ENCODE measurements at regions not wholly inside any gene's neighbourhood (a gene's known extent, or its start where the extent isn't known, plus 50 kb on each side); places are given as distances from the start of the nearest gene placed in this dataset.
"Not testable (repeated sequence)": the region's sequence is repeated elsewhere in the genome, so short reads cannot be mapped to it uniquely, and the experiment has no call there.

DNA sequence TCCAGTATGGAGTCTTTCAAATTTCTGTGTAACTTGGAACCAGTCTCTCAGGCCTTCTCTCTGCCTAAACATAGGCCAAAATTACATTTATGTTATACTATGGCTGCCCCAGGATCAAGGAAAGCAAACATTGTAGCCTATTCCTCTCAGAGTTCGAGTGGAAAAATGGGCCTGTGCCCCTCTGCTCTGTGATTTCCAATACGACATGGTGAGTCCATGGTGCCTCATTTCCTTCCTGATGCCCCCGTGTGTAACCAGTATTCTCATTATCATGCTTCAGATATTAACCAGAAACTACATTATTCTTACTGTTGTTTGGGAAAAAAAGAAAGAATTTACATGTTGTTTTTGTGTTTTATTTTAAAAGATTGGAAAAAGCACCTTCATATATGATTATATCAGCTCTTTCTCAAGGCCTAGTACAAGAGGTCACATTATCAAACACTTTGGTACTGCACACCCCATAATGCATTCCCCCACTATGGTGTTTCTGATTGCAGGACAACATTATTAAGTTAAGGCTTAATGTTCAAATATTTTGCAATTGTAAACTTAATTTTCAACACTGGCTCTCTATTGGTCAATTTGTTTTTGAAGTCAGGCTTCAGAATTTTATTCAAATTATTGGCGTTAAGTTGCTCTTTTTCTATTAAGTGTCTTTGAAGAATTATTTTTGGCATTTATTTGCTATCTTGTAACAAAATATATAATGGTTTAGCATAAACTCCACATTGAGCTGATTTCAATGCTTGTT is 151.8 kb upstream of the SLC27A6 start:
- no peak for DNase-seq

DNA sequence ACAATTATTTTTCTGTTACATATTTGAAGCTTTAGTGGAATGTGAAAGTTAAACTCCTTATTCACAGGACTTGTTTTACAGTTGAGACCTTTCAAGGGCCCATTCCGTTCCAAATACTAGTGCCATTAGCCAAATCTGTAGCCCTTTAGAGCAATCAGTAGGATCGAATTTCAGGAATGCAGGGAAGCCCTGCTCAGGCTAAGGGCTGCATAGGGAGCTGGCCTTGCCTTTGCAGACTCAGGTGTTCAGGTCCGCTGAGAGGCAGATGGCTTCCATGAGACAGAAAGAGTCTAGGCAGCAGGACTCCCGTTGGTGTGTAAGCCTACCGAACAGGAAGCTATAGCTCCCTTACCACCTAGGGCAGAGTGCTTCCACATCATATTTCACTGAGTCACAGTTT is 150.1 kb upstream of the SLC27A6 start:
- DNase-seq = no peak

DNA sequence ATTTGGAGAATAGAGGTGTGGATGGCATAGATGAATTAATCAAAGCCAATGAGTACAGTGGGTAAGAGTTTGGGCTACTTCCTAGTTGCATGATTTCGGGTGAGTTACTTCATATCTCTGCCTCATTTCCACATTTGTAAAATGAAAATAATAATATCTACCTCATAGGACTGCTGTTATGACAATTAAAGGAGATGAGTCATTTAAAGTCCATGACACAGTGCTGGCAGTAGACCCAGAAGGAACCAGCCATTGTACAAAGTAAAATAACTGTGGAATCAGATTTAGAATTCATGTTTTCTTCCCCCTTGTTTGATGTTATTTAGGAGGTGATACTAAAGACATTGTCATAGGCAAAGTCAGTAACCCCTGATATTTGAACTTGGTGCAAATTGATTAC is 139.5 kb upstream of the SLC27A6 start:
- DNase-seq = no peak

DNA sequence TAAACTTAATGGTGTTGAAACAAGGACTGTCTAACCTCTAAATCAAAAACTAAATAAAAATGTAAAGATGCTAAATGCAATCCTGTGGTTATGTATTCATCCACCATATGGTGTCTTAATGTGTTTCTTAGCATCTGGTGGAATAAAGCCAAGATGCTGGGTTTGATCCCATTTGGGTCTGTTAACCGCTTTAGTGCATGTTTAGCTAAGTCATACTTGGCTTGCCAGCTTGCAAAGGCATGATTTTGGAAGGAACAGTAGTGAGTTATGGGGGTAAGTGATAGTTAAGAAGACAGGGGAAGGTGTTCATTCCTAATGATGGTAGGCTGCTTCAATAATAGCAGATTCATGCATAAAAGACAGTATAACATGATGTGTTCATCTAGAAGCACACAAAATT is 139.0 kb upstream of the SLC27A6 start:
- DNase-seq = no peak

DNA sequence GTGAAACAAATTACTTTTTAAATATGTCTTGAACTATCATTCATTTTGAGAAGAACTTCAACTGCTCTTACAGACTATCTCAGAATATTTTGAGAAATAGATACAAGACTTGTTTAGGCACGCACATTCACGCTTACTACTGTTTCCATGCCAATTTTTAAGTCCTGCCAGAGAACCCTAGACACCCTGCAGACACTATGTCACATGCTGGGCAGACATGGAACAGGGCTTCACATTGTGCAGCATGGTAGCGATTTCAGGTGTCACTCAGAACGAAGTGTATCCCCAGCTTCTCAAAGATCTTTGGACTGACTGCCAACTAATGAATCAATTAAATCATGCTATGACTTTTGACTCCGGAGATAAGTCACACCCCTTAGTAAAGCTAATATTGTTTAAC is 128.7 kb upstream of the SLC27A6 start:
- DNase-seq = no peak

DNA sequence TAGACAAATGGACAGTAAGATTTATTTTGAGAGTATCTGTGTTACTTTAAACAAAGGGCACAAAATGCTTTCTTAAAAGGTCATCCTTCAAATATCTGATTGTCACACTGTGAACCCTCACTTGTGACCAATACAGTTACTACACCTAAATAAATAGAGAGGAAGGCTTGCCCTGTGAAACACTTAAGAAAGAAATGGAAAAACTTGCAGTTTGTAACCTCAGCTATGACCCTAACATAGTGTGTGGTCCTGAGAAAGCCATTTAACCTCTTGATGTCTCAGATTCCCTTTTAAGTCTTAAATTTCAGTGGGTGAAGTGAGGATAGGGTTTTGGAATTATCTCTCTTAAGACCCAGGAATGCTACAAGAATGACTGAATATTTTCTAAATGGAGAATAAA is 126.7 kb upstream of the SLC27A6 start:
- DNase-seq = no peak

DNA sequence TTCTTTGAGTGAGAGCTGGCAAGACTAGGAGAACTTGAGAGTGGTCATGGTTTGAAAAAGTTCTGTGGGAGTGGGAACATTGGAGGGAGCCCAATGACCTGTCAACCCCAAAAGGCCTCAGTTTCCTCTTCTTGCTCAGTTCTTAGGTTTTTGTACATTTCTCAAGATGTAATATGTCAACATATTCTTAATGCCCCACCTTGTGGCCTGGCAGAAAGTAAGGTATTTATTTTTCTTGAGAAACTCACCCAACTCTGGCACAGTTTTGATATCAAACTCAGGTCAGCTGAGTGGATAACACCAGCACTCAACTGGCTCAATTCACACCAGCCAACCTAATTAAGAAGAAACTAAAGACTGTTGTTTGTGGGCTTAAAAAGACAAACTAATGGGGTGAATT is 123.0 kb upstream of the SLC27A6 start:
- DNase-seq = no peak

DNA sequence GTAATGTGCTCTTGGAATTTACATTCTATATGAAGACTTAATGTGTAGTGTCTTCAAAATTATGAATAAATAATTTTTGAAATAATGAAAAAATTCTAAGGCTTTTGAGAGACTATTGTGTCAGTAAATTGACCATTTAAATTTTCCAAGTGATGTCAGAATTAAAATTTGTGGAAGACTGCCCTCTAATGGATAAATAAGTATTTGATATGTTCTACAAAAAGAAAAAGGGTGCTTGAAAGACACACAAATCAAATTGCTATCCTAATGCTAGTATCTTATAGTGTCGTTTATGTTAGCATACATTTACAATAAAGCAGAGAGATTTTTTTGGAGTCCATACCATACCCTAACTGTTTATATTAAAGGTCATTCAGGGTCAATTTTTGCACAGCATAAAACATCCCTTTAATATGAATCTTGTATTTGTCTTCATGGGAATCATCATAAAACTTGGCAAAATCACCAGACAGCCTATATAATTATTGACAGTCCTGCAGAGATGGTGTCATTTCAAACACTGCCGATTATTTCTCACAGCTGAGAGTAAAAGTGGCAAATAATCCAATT is 120.8 kb upstream of the SLC27A6 start:
- DNase-seq = no peak

DNA sequence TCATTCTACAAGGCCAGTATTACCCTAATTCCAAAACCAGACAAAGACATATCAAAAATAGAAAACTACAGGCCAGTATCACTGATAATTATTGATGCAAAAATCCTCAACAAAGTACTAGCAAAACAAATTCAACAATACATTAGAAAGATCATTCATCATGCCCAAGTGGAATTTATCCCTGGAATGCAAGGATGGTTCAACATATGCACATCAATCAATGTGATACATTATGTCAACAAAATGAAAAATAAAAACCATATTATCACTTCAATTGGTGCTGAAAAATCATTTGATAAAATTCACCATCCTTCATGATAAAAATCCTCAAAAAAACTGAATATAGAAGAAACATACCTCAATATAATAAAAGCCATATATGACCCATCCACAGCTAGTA is 115.2 kb upstream of the SLC27A6 start:
- DNase-seq = no peak

DNA sequence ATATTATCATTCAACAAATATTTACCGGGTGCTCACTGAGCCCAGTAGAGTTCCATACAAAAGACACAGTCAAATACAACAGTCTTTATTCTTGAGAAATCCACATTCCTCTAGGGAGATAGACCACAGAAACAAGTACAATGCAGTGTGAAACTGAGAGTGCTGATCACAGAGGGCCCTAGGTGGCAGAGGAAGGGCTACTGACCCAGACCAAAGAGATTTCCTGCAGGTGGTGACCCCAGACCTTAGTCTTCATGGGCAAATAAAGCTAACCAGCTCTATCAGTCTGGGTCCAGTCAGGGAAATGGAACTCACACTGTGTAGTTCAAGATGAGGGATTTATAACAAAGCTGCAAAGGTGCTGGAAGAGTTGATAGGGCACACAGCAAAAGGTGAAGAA is 110.4 kb upstream of the SLC27A6 start:
- DNase-seq = no peak

DNA sequence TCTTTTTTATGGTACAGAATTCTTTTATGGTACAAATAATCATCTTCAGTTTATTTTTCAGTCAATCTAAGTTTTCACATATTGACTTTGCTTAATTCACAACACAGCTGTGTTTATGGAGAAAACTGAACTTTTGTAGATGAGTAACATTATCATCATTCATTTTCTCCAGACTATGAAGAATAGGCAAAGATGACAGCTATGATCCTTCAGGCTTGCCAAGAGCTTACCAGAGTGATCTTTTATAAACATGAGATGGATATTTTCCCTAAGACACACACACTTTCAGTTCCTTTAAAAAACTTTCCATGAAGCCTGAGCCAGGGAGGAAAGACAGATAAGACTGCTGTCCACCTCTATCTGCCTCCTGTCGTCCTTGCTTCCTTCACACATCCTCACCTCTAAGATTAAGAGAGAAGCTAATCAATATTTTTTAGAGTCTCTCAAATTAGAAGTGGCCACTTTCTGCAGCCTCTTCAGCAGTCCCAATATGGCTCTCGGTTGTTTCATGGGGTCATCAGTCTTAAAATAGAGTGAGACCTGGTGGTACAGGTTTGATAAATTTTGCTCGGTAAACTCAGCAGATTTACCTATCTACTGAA is 108.1 kb upstream of the SLC27A6 start:
- no peak for DNase-seq

DNA sequence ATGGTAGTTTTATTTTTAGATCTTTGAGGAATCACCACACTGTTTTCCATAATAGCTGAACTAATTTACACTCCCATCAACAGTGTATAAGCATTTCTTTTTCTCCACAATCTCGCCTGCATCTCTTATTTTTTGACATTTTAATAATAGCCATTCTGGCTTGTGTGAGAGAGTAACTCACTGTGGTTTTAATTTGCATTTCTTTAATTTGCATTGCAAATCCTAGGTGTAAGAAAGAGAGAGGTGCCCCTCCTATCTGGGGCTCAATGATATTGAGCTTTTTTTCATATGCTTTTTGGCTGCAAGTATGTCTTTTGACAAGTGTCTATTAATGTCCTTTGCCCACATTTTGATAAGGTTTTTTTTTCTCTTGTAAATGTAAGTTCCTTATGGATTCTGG is 106.3 kb upstream of the SLC27A6 start:
- DNase-seq = no peak

DNA sequence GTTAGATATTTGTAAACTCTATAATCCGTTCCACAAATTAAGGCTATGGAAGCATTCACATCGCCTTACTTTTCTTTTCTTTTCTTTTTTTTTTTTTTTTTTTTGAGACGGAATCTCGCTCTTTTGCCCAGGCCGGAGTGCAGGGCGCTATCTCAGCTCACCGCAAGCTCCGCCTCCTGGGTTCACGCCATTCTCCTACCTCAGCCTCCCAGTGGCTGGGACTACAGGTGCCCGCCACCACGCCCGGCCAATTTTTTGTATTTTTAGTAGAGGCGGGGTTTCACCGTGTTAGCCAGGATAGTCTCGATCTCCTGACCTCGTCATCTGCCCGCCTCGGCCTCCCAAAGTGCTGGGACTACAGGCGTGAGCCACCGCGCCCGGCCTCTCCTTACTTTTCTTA is 104.1 kb upstream of the SLC27A6 start:
- DNase-seq = not testable (repeated sequence)

DNA sequence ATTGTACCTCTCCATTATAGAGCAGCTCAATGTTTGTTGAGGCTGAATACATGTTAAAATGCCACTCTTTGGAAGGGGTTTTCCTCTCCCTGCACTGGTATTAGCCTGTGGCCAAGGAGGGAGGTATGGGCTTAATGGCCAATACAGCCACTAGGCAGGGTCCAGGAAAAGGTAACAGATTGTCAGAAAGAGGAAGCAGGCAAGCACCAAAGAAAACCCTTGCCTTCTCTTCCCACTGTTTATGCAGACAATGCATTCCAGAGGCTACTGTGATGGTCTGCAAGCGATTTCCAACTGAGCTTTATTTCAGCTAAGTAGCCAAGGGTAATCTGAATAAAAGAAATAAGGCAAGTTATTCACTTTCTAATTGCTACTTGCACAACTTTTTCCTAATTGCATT is 95.3 kb upstream of the SLC27A6 start:
- DNase-seq = no peak

DNA sequence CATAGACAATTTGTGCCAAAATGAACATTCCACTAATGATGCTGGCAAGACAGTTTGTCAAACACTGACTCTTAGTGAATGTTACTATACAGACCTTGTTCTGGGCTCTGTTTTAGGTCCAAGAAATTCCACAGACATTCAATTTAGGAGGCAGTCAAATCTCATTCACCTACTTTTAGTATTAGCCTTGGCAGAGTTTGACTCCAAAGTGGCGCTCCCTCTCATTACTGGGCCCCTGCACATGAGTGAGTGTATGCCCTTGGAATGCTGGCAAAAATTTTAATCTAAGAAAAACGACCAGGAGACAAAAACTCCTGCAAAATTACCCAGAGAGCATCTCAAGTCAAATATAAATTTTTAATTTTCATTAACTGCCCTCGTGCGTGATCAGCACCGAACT is 94.9 kb upstream of the SLC27A6 start:
- DNase-seq = no peak

DNA sequence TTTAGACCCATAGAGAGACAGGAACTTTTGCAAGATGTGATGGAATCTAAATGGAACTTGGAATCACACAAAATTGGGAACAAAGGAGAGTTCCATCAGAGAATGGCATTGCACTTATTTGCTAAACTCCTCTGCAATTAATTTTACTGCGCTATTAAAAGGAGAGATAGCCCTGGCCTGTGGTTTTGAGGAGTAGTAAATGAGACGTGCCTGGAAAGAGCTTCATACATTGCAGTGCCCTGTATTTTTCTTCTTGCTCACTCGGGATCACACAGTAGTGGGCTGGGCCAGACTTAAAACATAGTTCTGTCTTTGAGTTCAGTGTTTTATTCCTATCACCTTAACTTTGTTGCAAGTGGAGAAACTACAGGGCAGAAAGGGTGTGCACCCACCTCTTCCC is 94.4 kb upstream of the SLC27A6 start:
- no peak for DNase-seq

DNA sequence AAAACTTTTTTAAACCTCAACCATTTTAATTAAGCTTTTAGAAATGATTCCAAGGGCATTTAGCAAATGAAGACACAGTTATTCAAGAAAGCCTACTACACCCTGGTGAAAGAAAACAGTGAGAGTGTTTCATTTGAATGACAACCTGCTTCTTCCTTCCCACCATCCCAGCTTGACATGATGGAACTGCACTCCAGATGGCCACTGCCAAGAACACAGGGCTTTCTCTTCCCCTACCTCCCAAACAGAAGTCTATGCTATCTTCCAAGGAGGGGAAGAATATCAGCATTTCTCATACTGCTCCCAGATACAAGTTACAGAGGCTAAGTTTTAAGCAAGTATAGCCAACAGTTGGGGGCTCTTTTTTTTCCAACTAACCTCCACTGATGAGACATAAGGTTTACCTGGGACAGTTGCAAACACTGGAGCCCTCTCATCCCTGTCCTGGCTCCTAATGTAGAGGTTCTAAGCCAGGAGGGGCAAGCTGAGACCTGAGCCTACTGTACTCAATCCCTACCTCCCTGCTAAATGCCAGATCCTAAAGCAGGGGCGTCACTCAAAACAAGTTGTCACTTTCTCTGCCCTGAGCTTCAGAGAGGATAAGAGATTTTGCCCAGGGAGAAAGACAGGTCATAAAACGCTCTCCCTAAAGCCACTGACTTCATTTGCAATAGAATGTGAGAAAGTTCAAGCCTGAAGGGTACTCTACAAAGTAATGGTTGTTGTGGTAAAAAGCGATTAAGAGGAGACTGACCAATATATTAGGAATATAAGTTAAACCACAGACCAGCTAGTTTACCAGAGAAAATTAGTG is 88.5 kb upstream of the SLC27A6 start:
- DNase-seq = no peak

DNA sequence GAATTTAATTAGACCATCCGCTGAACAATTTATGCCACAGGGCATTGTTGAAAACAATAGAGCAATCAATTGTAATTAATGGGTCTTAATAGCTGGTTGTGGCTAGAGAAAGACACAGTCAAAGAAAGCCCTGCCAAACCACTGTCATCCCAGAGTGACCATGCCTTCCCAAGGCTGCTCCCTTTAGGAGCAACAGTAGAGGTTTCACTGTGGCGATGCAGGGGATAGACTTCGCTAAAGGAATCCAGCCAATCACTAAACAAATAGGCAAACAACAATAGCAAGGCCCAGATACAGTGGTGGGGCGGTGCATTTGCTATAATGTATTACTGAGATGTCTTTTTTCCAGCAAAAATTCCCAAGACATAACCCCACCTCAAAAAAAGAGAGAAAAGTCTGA is 87.8 kb upstream of the SLC27A6 start:
- no peak for DNase-seq

DNA sequence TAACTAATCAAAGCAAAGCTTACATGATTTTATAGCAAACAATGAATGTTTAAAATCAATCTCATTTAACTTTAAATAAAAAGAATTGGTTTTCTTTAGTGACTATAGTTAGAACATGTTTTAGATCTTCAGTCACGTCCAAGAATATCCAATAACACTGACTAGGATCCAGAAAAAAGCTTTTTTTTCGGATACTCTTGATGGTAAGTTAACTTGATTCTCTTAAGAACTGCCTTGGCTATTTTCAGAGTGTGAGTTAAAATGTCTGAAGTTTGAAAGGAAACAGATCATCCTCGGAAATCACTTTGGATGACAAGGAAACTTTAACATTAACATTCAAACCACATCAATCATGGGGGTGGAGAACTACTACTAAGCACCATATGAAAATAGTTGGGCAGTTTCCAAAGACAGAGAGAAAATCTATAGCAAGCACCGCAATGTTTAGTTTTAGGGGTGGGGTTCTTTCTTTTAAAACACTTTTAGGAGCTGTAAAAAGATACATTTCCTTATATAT is 83.7 kb upstream of the SLC27A6 start:
- DNase-seq = no peak

DNA sequence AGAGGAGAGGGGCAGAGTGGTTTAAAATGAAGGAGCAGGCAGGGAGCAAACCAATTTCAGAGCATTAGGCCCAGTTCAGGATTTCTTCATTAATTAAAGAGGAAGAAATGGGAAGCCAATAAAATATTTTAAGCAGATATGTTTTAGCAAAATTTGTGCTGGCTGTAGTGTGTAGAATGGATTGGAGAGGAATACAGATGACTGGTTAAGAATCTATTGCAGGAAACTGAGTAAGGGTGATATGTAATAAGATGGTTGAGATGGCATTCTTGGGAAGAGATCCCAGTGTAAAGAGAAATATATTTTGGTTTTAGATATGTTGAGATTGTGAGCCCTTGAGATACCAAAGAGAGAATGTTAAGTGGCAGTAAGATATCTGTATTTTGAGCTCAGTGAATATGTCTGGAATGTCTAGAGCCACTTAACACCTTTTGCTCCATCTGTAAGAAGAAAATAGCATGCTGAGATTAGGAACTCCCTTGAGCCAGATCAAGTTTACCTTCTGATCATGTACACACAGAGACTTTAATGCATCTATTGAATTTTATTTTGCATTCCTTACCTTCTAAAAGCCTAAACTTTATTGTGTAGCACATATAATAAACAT is 79.5 kb upstream of the SLC27A6 start:
- no peak for DNase-seq

DNA sequence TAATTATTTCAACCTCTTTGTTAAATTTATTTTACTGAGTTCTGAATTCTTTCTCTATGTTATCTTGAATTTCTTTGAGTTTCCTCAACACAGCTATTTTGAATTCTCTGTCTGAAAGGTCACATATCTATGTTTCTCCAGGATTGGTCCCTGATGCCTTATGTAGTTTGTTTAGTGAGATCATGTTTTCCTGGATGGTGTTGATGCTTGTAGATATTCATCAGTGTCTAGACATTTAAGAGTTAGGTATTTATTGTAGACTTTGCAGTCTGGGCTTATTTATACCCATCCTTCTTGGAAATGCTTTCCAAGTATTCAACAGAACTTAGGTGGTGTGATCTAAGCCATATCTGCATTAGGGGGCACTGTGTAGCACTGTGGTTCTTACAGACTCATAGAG is 70.2 kb upstream of the SLC27A6 start:
- DNase-seq = no peak

DNA sequence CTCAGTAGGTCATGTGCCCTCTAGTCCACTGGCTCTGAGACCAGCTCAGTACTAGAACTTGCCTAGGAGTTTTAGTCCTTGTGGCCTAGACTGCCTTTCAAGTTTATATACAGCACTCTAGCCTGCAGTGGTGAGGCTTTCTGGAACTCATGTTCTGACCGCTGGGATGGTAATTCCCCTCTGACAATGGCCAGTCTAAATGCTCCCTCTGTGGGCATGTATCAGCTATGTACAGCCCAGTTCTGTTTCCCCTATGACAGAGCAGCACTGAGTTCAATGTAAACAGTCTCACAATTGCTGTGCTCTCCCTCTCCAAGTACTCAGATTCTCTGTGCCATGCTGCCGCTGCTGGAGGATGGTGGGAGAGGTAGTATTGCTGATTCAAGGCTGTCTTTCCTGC is 68.6 kb upstream of the SLC27A6 start:
- no peak for DNase-seq

DNA sequence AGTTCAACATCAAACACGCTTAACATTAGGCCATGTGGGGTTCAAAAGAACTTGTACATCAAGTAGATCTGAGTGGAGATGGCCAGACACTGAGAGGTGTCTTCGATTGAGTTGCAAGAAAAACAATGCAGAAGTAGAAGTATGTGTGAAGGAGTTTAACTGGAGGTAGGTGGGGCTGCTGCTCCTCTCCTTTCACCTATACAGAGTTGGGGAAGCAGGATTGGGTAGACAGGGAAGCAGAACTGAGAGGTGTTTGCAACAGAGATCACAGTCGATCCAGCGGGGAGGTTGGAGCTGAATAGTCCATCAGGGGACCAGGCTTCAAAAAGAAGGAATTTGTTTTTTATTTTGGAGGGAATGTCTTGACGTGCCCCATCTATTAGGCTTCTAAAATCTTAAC is 61.7 kb upstream of the SLC27A6 start:
- DNase-seq = no peak
